ENCODE measurements at regions not wholly inside any gene's neighbourhood (a gene's known extent, or its start where the extent isn't known, plus 50 kb on each side); places are given as distances from the start of the nearest gene placed in this dataset.

DNA sequence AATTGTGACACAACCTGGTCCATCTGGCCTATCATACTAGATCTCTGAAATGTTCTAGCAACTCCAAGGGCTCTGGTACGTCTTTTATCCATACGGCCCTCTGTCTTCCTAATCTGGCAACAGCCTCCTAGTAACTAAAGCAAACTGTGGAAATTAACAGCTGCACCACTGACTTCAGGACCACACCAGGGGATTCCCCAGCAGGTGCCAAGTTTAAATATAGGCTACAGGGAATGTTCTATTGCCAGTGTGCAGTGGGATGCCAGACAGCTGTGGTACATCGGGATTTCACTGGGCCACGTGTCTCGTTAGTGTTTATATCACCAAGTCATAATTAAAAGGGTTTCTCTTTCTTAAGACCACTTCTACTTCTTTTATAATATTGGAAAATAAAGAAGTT lies 94.3 kb downstream of the RGS2 start:
- FAIRE-seq: no peak
- Histone ChIP-seq H3K4me1 (ENCODE audit: control insufficient read depth, extremely low read depth, insufficient read depth, low read length) (no peaks in the 10 kb centered on the region), H3K4me3 (replicated peaks in 1 of 3; ENCODE audit: insufficient read depth in 1 of 3, low read depth in 1 of 3, low read length in 3 of 3) (no peak overlapping the region), H3K9me1 (replicated peaks; ENCODE audit: control insufficient read depth, extremely low read depth, insufficient read depth, low read length) (no peaks in the 10 kb centered on the region), H2AFZ (ENCODE audit: low read depth, low read length) (no peak overlapping the region), H4K20me1 (replicated peaks; ENCODE audit: control insufficient read depth, extremely low read depth, insufficient read depth, low read length) (no peaks in the 10 kb centered on the region), H3K27me3 (ENCODE audit: control insufficient read depth in 2 of 2, insufficient read depth in 2 of 2, low read length in 2 of 2) (no peaks in the 10 kb centered on the region), H3K9ac (replicated peaks; ENCODE audit: extremely low read depth, insufficient read depth, low read length) (no peak overlapping the region), H3K79me2 (ENCODE audit: control insufficient read depth, insufficient read depth, low read length) (no peaks in the 10 kb centered on the region), H3K36me3 (ENCODE audit: control insufficient read depth in 2 of 2, extremely low read depth in 1 of 2, insufficient read depth in 2 of 2, low read length in 2 of 2) (no peaks in the 10 kb centered on the region), H3K4me2 (ENCODE audit: insufficient read depth, low read length) (no peak overlapping the region), H3K9me3 (replicated peaks; ENCODE audit: control insufficient read depth, insufficient read depth, low read length) (no peaks in the 10 kb centered on the region), H3K27ac (ENCODE audit: insufficient read depth, low read depth, low read length) (no peak overlapping the region)
- intact Hi-C loops (cut with micrococcal nuclease): no loop called here
- POLR2A ChIA-PET: no interaction called here
- no peak for TF ChIP-seq POLR2AphosphoS5 (IDR thresholded peaks at IDR 0.05; ENCODE audit: insufficient read depth, low read depth, low read length)
- TF ChIP-seq FOS (IDR thresholded peaks at IDR 0.05; ENCODE audit: borderline replicate concordance, insufficient read depth, low read length): no peak
- no peak for TF ChIP-seq GATA2 (IDR thresholded peaks at IDR 0.05; ENCODE audit: insufficient read depth, insufficient read length, low read depth, low read length)
- TF ChIP-seq, protein P1, sequence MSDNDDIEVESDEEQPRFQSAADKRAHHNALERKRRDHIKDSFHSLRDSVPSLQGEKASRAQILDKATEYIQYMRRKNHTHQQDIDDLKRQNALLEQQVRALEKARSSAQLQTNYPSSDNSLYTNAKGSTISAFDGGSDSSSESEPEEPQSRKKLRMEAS (IDR thresholded peaks at IDR 0.05; ENCODE audit: insufficient read depth, insufficient read length): no peak
- no peak for TF ChIP-seq MYC (IDR thresholded peaks at IDR 0.05; ENCODE audit: low read depth, low read length)
- TF ChIP-seq EZH2 (IDR thresholded peaks at IDR 0.05; ENCODE audit: borderline replicate concordance, low read depth, low read length, severe bottlenecking): no peak
- TF ChIP-seq POLR2A (IDR thresholded peaks at IDR 0.05; ENCODE audit: low read depth, low read length): no peak
- no peak for TF ChIP-seq JUN (IDR thresholded peaks at IDR 0.05; ENCODE audit: borderline replicate concordance, insufficient read depth, insufficient read length, low read depth)
- TF ChIP-seq, protein P2, sequence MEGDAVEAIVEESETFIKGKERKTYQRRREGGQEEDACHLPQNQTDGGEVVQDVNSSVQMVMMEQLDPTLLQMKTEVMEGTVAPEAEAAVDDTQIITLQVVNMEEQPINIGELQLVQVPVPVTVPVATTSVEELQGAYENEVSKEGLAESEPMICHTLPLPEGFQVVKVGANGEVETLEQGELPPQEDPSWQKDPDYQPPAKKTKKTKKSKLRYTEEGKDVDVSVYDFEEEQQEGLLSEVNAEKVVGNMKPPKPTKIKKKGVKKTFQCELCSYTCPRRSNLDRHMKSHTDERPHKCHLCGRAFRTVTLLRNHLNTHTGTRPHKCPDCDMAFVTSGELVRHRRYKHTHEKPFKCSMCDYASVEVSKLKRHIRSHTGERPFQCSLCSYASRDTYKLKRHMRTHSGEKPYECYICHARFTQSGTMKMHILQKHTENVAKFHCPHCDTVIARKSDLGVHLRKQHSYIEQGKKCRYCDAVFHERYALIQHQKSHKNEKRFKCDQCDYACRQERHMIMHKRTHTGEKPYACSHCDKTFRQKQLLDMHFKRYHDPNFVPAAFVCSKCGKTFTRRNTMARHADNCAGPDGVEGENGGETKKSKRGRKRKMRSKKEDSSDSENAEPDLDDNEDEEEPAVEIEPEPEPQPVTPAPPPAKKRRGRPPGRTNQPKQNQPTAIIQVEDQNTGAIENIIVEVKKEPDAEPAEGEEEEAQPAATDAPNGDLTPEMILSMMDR (IDR thresholded peaks at IDR 0.05; ENCODE audit: extremely low read depth in 1 of 2, insufficient read depth in 1 of 2, low read depth in 1 of 2, low read length in 2 of 2): no peak
- CTCF ChIA-PET: no interaction called here
- dilution Hi-C loops (cut with MboI; ENCODE audit: extremely low pct_ligation_motif_present, low sequenced_read_pairs): no loop called here
- no peak for DNase-seq (ENCODE audit: low read depth, low spot score)
- BruUV-seq (replicated peaks): no TSS peak

Measured in endothelial cell of umbilical vein (primary cell).